Stimulated activated CD4-positive, alpha-beta T cell treated with anti-CD3 and anti-CD28 coated beads, TNF-alpha, amount 100 ng/mL, for 4 hours (primary cell): ENCODE measurements at regions not wholly inside any gene's neighbourhood (a gene's known extent, or its start where the extent isn't known, plus 50 kb on each side); places are given as distances from the start of the nearest gene placed in this dataset.
"Not testable (repeated sequence)": the region's sequence is repeated elsewhere in the genome, so short reads cannot be mapped to it uniquely, and the experiment has no call there.

Experiments
- DNase-seq, 3 experiments: peaks; one replicate each; pipeline ENCODE4 v3.0.0-alpha.2; 2020; ENCODE audit warnings: low read depth in 3 of 3

DNA sequence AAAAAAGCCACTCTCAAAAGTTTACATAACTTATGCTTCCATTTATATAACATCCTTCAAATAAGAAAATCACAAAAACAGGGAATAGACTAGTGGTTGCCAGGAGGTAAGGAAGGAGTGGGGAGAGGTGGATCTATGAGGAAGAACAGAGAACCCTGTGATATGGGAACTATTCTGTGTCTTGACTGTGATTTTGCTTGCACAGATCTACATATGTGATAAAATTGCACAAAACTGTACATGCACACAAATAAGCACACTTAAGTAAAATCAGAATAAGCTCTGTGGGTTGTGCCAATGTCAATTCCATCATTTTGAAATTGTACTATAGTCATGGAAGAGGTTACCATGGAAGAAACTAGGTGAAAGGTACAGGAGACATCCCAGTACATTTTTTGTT lies 121.6 kb upstream of the SGCG start:
- no peak for DNase-seq

- no peak for DNase-seq
Measured at GRCh38 chr13:23060959-23061358, 119.8 kb upstream of the SGCG start.

GRCh38 chr13:23067129-23067528 lies 113.7 kb upstream of the SGCG start:
- no peak for DNase-seq

DNA sequence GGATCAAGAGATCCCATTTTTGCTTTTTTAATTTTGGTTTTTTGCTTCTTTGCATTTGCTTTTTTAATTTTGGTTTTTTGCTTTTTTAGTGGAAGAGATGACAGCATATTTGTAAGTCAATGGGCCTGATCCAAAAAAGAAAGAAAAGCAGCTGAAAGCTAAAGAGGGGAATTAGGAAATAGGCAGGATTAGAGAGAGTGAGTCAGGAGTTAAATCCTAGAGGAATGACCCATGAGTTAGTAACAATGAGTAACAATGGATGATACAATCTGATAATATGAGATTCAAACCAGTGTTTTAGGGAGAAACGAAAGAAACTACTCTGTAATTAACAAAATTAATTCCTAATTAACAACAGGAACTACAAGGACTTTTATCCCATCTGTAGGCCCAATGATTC lies 111.2 kb upstream of the SGCG start:
- no peak for DNase-seq

- DNase-seq = no peak
Measured at GRCh38 chr13:23074075-23074828, 106.5 kb upstream of the SGCG start.

GRCh38 chr13:23081220-23081619 lies 99.6 kb upstream of the SGCG start:
- no peak for DNase-seq

- DNase-seq = no peak
Measured at GRCh38 chr13:23081901-23082300, 98.9 kb upstream of the SGCG start.

DNA sequence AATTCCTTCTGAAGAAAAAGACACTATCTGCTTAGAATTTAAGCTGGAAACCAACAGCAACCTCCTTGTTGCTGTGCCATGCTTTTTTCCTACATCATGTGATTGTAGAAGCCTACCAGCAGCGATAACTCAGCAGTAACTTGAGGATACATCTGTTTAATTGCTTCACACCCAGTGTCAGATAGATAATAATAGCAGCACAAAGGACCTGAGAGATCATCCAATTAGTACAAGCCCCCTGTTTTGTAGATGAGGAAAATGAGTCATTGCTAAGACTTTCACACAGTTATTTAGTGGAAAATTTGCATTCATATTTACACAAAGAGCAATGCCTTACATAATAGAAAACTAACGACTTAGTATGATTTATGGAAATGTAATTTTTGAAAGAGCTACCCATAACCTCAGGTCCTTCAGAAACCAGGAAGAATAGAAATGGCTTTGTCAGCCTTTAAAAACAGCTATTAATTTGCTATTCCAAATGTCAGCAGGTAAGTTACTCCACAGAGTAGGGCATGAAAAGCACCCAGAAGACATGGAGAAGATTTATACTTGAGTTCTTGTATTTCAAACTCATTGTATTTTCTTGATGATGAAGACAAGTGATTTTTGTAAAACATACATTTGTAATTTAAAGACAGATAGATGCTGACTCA lies 93.7 kb upstream of the SGCG start:
- DNase-seq = no peak

DNA sequence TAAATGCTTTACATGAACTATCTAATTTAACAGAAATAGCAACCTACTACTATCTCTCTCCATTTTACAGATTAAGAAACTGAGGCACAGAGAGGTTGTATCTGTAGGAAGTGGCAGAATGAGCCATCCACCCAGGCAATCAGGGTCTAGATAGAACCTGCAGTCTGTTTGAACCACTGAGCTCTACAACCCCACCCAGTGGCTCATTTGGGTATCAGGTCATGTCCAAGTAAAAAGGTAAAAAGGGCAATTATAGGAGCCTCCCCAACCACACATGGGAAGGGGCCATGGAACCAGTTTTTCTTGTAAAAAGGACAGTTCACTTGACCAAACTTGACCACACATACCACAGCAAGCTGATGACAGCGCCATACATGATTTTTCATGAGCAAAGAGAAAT lies 92.9 kb upstream of the SGCG start:
- no peak for DNase-seq

DNA sequence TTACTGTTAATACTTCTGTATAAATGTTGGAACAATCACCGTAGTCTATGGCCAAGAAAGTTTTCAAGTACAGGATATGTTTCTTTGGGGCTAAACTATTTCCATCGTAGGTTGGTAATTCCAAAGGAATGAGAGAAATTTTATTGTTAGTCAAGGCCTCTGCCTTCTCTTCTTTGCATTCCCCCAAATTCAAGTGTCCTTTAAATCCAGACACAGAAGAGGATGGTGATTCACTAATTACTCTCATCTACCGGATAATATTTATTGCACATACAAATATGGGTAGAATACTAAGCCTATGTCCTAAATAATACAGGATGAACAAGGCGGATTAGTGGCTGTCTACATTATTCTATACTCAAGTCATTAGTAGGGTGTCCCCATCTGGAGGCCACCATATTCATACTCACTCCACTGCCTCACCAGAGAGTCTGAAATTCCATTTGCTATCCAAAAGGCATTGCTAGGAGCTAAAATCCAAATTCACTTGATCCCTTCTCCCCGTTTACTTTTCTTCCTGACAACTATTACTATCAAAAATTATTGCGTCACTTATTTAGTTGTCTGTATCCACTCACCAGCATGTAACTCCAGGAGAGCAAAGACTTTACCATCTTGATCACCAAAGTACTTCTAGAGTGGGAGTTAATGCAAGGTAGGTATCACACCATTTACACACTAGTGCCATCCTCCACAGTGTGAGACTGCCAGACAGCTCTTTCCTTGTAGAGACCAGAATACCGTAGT lies 82.4 kb upstream of the SGCG start:
- no peak for DNase-seq

DNA sequence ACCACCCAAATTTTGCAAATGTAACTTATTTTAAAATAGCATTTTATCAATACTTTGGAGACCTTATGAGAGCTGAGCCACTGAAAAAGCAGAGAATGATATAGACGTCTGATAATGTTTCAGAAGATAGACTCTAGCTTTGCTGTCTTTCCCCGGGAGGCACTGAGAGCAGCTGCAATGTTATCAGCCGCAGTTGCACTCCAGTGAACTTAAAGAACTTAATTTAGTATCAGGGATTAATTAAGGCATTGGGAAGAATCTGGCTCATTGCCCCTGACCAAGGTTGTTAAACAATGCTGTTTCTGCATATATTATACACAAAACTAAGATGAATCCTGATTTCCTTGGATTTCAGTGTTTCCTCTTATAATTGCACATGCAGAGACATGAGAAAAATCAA lies 75.7 kb upstream of the SGCG start:
- no peak for DNase-seq

DNA sequence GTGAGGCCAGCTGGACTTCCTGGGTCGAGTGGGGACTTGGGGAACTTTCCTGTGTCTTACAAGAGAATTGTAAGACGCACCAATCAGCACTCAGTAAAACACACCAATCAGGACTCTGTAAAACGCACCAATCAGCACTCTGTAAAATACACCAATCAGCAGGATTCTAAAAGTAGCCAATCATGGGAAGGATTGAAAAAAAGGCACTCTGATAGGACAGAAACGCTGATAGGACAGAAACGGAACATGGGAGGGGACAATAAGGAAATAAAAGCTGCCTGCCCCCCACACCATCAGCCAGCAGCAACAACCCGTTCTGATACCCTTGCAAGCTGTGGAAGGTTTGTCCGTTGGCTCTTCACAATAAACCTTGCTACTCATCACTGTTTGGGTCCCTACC lies 73.1 kb upstream of the SGCG start:
- DNase-seq = no peak

- no peak for DNase-seq
Measured at GRCh38 chr13:23119131-23119530, 61.6 kb upstream of the SGCG start.

DNA sequence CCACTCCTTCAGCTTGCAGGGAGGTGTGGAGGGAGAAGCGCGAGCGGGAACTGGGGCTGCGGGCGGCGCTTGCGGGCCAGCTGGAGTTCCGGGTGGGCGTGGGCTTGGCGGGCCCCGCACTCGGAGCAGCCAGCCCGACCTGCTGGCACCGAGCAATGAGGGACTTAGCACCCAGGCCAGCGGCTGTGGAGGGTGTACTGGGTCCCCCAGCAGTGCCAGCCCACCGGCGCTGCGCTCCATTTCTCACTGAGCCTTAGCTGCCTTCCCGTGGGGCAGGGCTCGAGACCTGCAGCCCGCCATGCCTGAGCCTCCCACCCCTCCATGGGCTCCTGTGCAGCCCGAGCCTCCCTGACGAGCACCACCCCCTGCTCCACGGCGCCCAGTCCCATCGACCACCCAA lies 53.2 kb upstream of the SGCG start:
- not testable (repeated sequence) for DNase-seq

- DNase-seq = no peak
Measured at GRCh38 chr13:23129331-23129730, 51.4 kb upstream of the SGCG start.
